Body of pancreas (tissue), 4 donors: ENCODE measurements at regions not wholly inside any gene's neighbourhood (a gene's known extent, or its start where the extent isn't known, plus 50 kb on each side); places are given as distances from the start of the nearest gene placed in this dataset.
A peak's percentile ranks its signal among the peaks of the same experiment; 100 is the strongest.

Source experiments
- ATAC-seq: fragments of 150-250 bp; one replicate; pipeline ENCODE4 v1.9.1; 2016
- DNase-seq, 4 donors: peaks; one replicate each; pipeline ENCODE4 v3.0.0-alpha.2; 2019
- H3K27ac ChIP-seq, 4 donors: fragments of 200-600 bp; sonication (generic); 1 replicate in 3 of 4; 2 replicates in 1 of 4; pipeline versions ENCODE4 v1.5.1 to v1.6.1; 2016 to 2019; ENCODE audit warnings: mild to moderate bottlenecking in 1 of 4, mixed read lengths in 1 of 4, moderate library complexity in 1 of 4
- H3K27me3 ChIP-seq, 2 donors: fragments of 200-600 bp; sonication (generic); one replicate each; pipeline ENCODE4 v1.6.0; 2016; ENCODE audit warnings: mild to moderate bottlenecking in 1 of 2
- H3K36me3 ChIP-seq, 2 donors: fragments of 200-600 bp; sonication (generic); replicated peaks in 1 of 2; 2 replicates each; pipeline ENCODE4 v1.5.1; 2016; ENCODE audit warnings: low read depth in 2 of 2; ENCODE audit not compliant: insufficient read depth in 1 of 2
- H3K4me1 ChIP-seq: fragments of 200-600 bp; sonication (generic); one replicate; pipeline ENCODE4 v1.6.0; 2016
- H3K4me3 ChIP-seq, 2 donors: fragments of 200-600 bp; sonication (generic); 1 replicate in 1 of 2; 2 replicates in 1 of 2; pipeline ENCODE4 v1.5.1; 2016 to 2019
- H3K9me3 ChIP-seq, 3 donors: fragments of 200-600 bp; sonication (generic); 1 replicate in 2 of 3; 2 replicates in 1 of 3; pipeline ENCODE4 v1.5.1; 2016
- POLR2A ChIP-seq, 3 donors: fragments of 450-650 bp; IDR thresholded peaks; one replicate each; pipeline ENCODE4 v1.6.1; 2016; ENCODE audit warnings: antibody characterized with exemption in 3 of 3, mild to moderate bottlenecking in 2 of 3
- WGBS, 2 donors: methylation state at CpG; one replicate each; pipeline ENCODE4 v1.1.5; 2017; 5-methylcytosine and 5-hydroxymethylcytosine counted together
- intact Hi-C: fragments of 100-400 bp; cut with DNase I; formaldehyde crosslinking; loops from one replicate; pipeline ENCODE4 v1.15.1; 2023
- TF ChIP-seq, protein P1 (sequence below), 7 experiments: fragments of 450-650 bp in 4 of 7; fragments of 200-600 bp in 3 of 7; sonication (generic) in 3 of 7; IDR thresholded peaks; one replicate each; pipeline ENCODE4 v1.5.1; 2016 to 2019; ENCODE audit warnings: antibody characterized with exemption in 7 of 7

DNA sequence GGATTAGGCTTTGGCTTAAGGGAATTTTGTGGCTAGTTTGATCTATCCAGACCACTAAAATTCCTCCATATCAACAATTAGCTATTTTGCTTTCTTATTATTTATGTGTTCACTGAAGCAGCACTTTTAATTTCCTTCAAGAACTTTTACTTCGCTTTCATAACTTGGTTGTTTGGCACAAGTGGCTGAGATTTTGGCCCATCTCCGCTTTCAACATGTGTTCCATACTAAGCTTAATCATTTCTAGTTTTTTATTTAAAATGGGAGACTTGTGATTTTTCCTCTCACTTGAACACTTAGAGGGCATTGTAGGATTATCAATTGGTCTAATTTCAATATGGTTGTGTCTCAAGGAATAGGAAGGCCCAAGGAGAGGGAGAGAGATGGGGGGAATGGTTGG, 102.4 kb upstream of the HSF2 start:
- Histone ChIP-seq H3K27ac (no peak overlapping the region), H3K4me3 (no peak overlapping the region), H3K36me3 (no peaks in the 10 kb centered on the region), H3K9me3 (no peaks in the 10 kb centered on the region), H3K4me1 (no peaks in the 10 kb centered on the region), H3K27me3 (no peaks in the 10 kb centered on the region)
- intact Hi-C loops, result no loop called here
- no peak for TF ChIP-seq POLR2A (IDR thresholded peaks at IDR 0.05)
- TF ChIP-seq, protein P1, sequence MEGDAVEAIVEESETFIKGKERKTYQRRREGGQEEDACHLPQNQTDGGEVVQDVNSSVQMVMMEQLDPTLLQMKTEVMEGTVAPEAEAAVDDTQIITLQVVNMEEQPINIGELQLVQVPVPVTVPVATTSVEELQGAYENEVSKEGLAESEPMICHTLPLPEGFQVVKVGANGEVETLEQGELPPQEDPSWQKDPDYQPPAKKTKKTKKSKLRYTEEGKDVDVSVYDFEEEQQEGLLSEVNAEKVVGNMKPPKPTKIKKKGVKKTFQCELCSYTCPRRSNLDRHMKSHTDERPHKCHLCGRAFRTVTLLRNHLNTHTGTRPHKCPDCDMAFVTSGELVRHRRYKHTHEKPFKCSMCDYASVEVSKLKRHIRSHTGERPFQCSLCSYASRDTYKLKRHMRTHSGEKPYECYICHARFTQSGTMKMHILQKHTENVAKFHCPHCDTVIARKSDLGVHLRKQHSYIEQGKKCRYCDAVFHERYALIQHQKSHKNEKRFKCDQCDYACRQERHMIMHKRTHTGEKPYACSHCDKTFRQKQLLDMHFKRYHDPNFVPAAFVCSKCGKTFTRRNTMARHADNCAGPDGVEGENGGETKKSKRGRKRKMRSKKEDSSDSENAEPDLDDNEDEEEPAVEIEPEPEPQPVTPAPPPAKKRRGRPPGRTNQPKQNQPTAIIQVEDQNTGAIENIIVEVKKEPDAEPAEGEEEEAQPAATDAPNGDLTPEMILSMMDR (IDR thresholded peaks at IDR 0.05), result no peak
- ATAC-seq (no peak), DNase-seq (no peak)
- 90 to 93% methylated on average over 2 of the region's 2 CpGs for WGBS, 2 donors

DNA sequence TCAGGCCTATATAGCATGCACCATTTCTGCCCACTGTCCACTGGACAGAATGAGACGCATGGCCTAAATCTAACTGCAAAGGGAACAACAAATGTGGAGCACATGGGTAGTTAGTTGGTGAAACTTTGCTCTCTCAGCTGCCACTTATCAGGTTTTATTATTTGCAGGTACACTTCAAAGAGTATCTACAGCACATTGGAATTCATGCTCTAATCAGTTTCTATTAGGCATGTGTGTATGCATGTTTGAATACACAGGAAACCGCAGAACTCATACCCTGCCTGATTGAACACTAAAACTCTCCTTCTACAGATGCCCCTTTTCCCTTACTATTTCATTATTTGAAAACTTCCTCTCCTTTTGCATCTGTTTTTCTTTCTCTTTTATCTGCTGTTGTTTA, 97.4 kb upstream of the HSF2 start:
- no peaks in the 10 kb centered on the region for H3K4me1 ChIP-seq
- DNase-seq, result no peak
- H3K27me3 ChIP-seq, result no peaks in the 10 kb centered on the region
- H3K36me3 ChIP-seq, result no peaks in the 10 kb centered on the region
- no peak for ATAC-seq
- WGBS, 2 donors, result 59 to 68% methylated on average over 2 of the region's 2 CpGs
- H3K27ac ChIP-seq, result no peak overlapping the region
- no peak overlapping the region for H3K4me3 ChIP-seq
- intact Hi-C loops, result no loop called here
- H3K9me3 ChIP-seq, result no peaks in the 10 kb centered on the region
- no peak for TF ChIP-seq POLR2A (IDR thresholded peaks at IDR 0.05)
- TF ChIP-seq, protein P1 (IDR thresholded peaks at IDR 0.05), result no peak

DNA sequence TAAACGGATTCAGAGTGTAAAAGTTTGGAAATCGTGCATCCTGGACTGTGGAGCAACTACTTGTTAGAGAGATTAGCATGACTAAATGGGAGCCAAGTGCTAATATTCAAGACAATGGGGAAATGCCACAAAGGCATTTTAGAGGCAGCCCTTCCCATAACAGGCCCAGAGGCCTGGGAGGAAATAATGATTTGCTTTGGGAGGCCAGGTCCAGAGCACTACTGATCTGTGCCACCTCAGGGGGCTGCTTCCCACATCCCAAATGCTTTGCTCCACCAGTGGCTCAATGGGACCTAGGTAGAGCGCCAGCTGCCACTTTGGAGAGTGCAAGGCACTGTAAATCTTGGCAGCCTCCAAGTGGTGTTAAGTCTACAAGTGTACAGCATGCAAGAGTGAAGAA, 91.9 kb upstream of the HSF2 start:
- H3K27ac ChIP-seq, result peak overlapping the region in 3 of 4 donors; percentile 6 to 44 (median 43)
- intact Hi-C loops, result no loop called here
- no peaks in the 10 kb centered on the region for H3K9me3 ChIP-seq
- H3K36me3 ChIP-seq, result no peaks in the 10 kb centered on the region
- WGBS, 2 donors, result 80 to 85% methylated on average over 2 to 3 of the region's 3 CpGs
- H3K4me1 ChIP-seq, result peaks cover 13% of the 10 kb centered on the region
- no peak for DNase-seq
- no peaks in the 10 kb centered on the region for H3K27me3 ChIP-seq
- H3K4me3 ChIP-seq, result no peak overlapping the region
- no peak for TF ChIP-seq POLR2A (IDR thresholded peaks at IDR 0.05)
- TF ChIP-seq, protein P1 (IDR thresholded peaks at IDR 0.05), result no peak
- ATAC-seq, result no peak

DNA sequence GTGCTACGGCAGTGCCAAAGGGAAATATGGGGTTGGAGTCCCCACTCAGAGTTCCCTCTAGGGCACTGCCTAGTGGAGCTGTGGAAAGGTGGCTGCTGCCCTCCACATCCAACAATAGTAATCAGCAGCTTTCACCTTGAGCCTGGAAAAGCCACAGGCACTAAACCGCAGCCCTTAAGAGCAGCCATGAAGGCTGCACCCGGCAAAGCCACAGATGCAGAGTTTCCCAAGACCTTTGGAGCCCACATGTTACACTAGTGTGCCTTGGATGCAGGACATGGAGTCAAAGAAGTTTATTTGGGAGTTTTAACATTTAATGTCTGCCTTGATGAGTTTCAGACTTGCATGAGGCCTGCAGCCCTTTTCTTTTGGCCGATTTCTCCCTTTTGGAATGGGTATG, 91.4 kb upstream of the HSF2 start:
- DNase-seq, result peak; percentile 46 to 84 (median 60)
- no peaks in the 10 kb centered on the region for H3K27me3 ChIP-seq
- peak overlapping the region in 3 of 4 donors; percentile 6 to 44 (median 43) for H3K27ac ChIP-seq
- peak; percentile 90 for ATAC-seq
- peaks cover 13% of the 10 kb centered on the region for H3K4me1 ChIP-seq
- no peak overlapping the region for H3K4me3 ChIP-seq
- TF ChIP-seq POLR2A (IDR thresholded peaks at IDR 0.05), result no peak
- TF ChIP-seq, protein P1 (IDR thresholded peaks at IDR 0.05), result peak in 1 of 7 experiments; percentile 14
- 40 to 43% methylated on average over 4 of the region's 4 CpGs for WGBS, 2 donors
- no peaks in the 10 kb centered on the region for H3K36me3 ChIP-seq
- H3K9me3 ChIP-seq, result no peaks in the 10 kb centered on the region
- intact Hi-C loops, result no loop called here

DNA sequence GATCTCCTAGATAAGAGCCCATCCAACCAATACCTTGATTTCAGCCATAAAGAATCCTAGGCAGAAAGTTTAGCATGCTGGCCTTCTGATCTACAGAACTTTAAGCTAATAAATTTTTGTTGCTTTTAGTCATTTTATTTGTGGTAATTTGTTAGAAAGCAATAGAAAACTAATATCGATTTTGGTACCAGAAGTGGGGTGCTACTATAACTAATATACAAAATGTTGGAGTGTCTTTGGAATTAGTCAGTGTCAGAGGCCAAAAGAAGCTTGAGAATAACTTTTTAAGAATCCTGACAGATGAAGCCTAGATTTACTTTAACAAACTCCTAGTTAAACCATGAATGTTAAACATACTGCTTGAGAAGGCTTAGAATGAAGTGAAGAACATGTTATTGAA, 83.6 kb upstream of the HSF2 start:
- Histone ChIP-seq H3K36me3 (no peaks in the 10 kb centered on the region), H3K4me3 (no peak overlapping the region)
- ATAC-seq, result no peak

More for the DNA sequence above, 83.6 kb upstream of the HSF2 start:
- H3K9me3 ChIP-seq, result peaks cover 0 to 2% (median 0%) of the 10 kb centered on the region in 3 donors
- 38 to 54% methylated on average over 1 of the region's 1 CpG for WGBS, 2 donors
- no peak overlapping the region for H3K27ac ChIP-seq
- intact Hi-C loops, result no loop called here
- H3K4me1 ChIP-seq, result no peaks in the 10 kb centered on the region
- no peak for DNase-seq
- no peaks in the 10 kb centered on the region for H3K27me3 ChIP-seq
- TF ChIP-seq POLR2A (IDR thresholded peaks at IDR 0.05), result no peak
- TF ChIP-seq, protein P1 (IDR thresholded peaks at IDR 0.05), result no peak
